ENCODE measurements at regions not wholly inside any gene's neighbourhood (a gene's known extent, or its start where the extent isn't known, plus 50 kb on each side); places are given as distances from the start of the nearest gene placed in this dataset.

GRCh38 chr16:51443934-51444333 lies 292.9 kb upstream of the SALL1 start:
- DNase-seq = no peak

GRCh38 chr16:51442141-51442870 lies 291.2 kb upstream of the SALL1 start:
- no peak for DNase-seq

GRCh38 chr16:51440131-51440889 lies 289.2 kb upstream of the SALL1 start:
- no peak for DNase-seq

GRCh38 chr16:51439271-51439670 lies 288.2 kb upstream of the SALL1 start:
- no peak for DNase-seq

- no peak for DNase-seq
Observed at GRCh38 chr16:51436742-51437141, 285.7 kb upstream of the SALL1 start.

GRCh38 chr16:51434567-51435198 lies 283.6 kb upstream of the SALL1 start:
- DNase-seq = no peak

GRCh38 chr16:51433599-51433998 lies 282.5 kb upstream of the SALL1 start:
- no peak for DNase-seq

- DNase-seq = no peak
Observed at GRCh38 chr16:51431517-51432241, 280.6 kb upstream of the SALL1 start.

- DNase-seq = no peak
Observed at GRCh38 chr16:51430716-51431369, 279.8 kb upstream of the SALL1 start.

- DNase-seq = no peak
Observed at GRCh38 chr16:51429041-51429440, 278.0 kb upstream of the SALL1 start.

GRCh38 chr16:51427085-51427484 lies 276.0 kb upstream of the SALL1 start:
- no peak for DNase-seq

- no peak for DNase-seq
Observed at GRCh38 chr16:51426276-51426675, 275.2 kb upstream of the SALL1 start.

- no peak for DNase-seq
Observed at GRCh38 chr16:51420247-51420646, 269.2 kb upstream of the SALL1 start.

GRCh38 chr16:51419768-51420167 lies 268.7 kb upstream of the SALL1 start:
- DNase-seq = no peak

- DNase-seq = no peak
Observed at GRCh38 chr16:51418258-51418657, 267.2 kb upstream of the SALL1 start.

- no peak for DNase-seq
Observed at GRCh38 chr16:51416926-51417325, 265.9 kb upstream of the SALL1 start.

GRCh38 chr16:51410125-51410524 lies 259.1 kb upstream of the SALL1 start:
- DNase-seq = no peak

GRCh38 chr16:51409001-51409675 lies 258.1 kb upstream of the SALL1 start:
- no peak for DNase-seq

- no peak for DNase-seq
Observed at GRCh38 chr16:51408357-51408756, 257.3 kb upstream of the SALL1 start.

GRCh38 chr16:51407921-51408320 lies 256.9 kb upstream of the SALL1 start:
- DNase-seq = no peak

GRCh38 chr16:51407199-51407598 lies 256.1 kb upstream of the SALL1 start:
- DNase-seq = no peak

- DNase-seq = no peak
Observed at GRCh38 chr16:51405361-51405760, 254.3 kb upstream of the SALL1 start.

All from SHP77 treated with DMSO at 0.1 percent for 48 hours (cell line).